Sigmoid colon (tissue), 4 donors: ENCODE measurements at regions not wholly inside any gene's neighbourhood (a gene's known extent, or its start where the extent isn't known, plus 50 kb on each side); places are given as distances from the start of the nearest gene placed in this dataset.

Experiments used
- CTCF ChIP-seq, 4 experiments: fragments of 450-650 bp in 3 of 4; fragments of 200-600 bp in 1 of 4; IDR thresholded peaks; one replicate each; pipeline ENCODE4 v1.5.1; 2016 to 2019; ENCODE audit warnings: antibody characterized with exemption in 4 of 4, mild to moderate bottlenecking in 3 of 4, moderate library complexity in 2 of 4
- EP300 ChIP-seq, 4 donors: sonication (generic); formaldehyde crosslinking; IDR thresholded peaks; one replicate each; pipeline ENCODE4 v1.6.1; 2017; ENCODE audit warnings: antibody characterized with exemption in 4 of 4
- POLR2A ChIP-seq, 2 donors: fragments of 450-650 bp; IDR thresholded peaks; one replicate each; pipeline ENCODE4 v1.6.1; 2016; ENCODE audit warnings: antibody characterized with exemption in 2 of 2, mild to moderate bottlenecking in 2 of 2, moderate library complexity in 2 of 2
- POLR2AphosphoS5 ChIP-seq, 4 donors: sonication (generic); formaldehyde crosslinking; IDR thresholded peaks; one replicate each; pipeline ENCODE4 v1.6.1; 2017; ENCODE audit warnings: antibody characterized with exemption in 4 of 4

GRCh38 chr5:18992264-18992663 lies 995.7 kb downstream of the CDH18 start:
- TF ChIP-seq POLR2AphosphoS5 (IDR thresholded peaks at IDR 0.05) (no peak), CTCF (IDR thresholded peaks at IDR 0.05) (no peak), EP300 (IDR thresholded peaks at IDR 0.05) (no peak), POLR2A (IDR thresholded peaks at IDR 0.05) (no peak)
